ENCODE measurements at regions not wholly inside any gene's neighbourhood (a gene's known extent, or its start where the extent isn't known, plus 50 kb on each side); places are given as distances from the start of the nearest gene placed in this dataset.

GRCh38 chr15:62617741-62618140, 424.8 kb upstream of the TPM1 start:
- no peaks in the 10 kb centered on the region for H3K36me3 ChIP-seq (ENCODE audit: control insufficient read depth in 2 of 2, insufficient read depth in 2 of 2, low read length in 2 of 2)
- H3K27ac ChIP-seq (ENCODE audit: low read depth in 2 of 2, low read length in 2 of 2), result no peak overlapping the region
- no peak overlapping the region for H3K4me3 ChIP-seq (ENCODE audit: low read length in 2 of 2)

GRCh38 chr15:62618432-62618831, 424.1 kb upstream of the TPM1 start:
- Histone ChIP-seq H3K4me1 (ENCODE audit: control insufficient read depth in 2 of 2, insufficient read depth in 2 of 2, low read length in 2 of 2) (no peaks in the 10 kb centered on the region), H3K27ac (ENCODE audit: low read depth in 2 of 2, low read length in 2 of 2) (no peak overlapping the region), H3K9me3 (ENCODE audit: control insufficient read depth in 2 of 2, low read length in 2 of 2) (no peaks in the 10 kb centered on the region), H3K4me3 (ENCODE audit: low read length in 2 of 2) (no peak overlapping the region), H3K27me3 (ENCODE audit: control insufficient read depth in 2 of 2, insufficient read depth in 2 of 2, low read length in 2 of 2) (no peaks in the 10 kb centered on the region), H3K9ac (ENCODE audit: low read depth in 1 of 2, low read length in 2 of 2) (no peak overlapping the region), H3K36me3 (ENCODE audit: control insufficient read depth in 2 of 2, insufficient read depth in 2 of 2, low read length in 2 of 2) (no peaks in the 10 kb centered on the region)

More at GRCh38 chr15:62617741-62618140, 424.8 kb upstream of the TPM1 start:
- H3K9ac ChIP-seq (ENCODE audit: low read depth in 1 of 2, low read length in 2 of 2), result no peak overlapping the region
- no peaks in the 10 kb centered on the region for H3K27me3 ChIP-seq (ENCODE audit: control insufficient read depth in 2 of 2, insufficient read depth in 2 of 2, low read length in 2 of 2)
- H3K9me3 ChIP-seq (ENCODE audit: control insufficient read depth in 2 of 2, low read length in 2 of 2), result no peaks in the 10 kb centered on the region
- no peaks in the 10 kb centered on the region for H3K4me1 ChIP-seq (ENCODE audit: control insufficient read depth in 2 of 2, insufficient read depth in 2 of 2, low read length in 2 of 2)

- no peaks in the 10 kb centered on the region for H3K36me3 ChIP-seq (ENCODE audit: control insufficient read depth in 2 of 2, insufficient read depth in 2 of 2, low read length in 2 of 2)
Observed at GRCh38 chr15:62618846-62619504, 423.6 kb upstream of the TPM1 start.

GRCh38 chr15:62619526-62619925, 423.0 kb upstream of the TPM1 start:
- Histone ChIP-seq H3K4me1 (ENCODE audit: control insufficient read depth in 2 of 2, insufficient read depth in 2 of 2, low read length in 2 of 2) (no peaks in the 10 kb centered on the region), H3K27ac (ENCODE audit: low read depth in 2 of 2, low read length in 2 of 2) (no peak overlapping the region), H3K27me3 (ENCODE audit: control insufficient read depth in 2 of 2, insufficient read depth in 2 of 2, low read length in 2 of 2) (no peaks in the 10 kb centered on the region), H3K9ac (ENCODE audit: low read depth in 1 of 2, low read length in 2 of 2) (no peak overlapping the region), H3K4me3 (ENCODE audit: low read length in 2 of 2) (no peak overlapping the region), H3K36me3 (ENCODE audit: control insufficient read depth in 2 of 2, insufficient read depth in 2 of 2, low read length in 2 of 2) (no peaks in the 10 kb centered on the region), H3K9me3 (ENCODE audit: control insufficient read depth in 2 of 2, low read length in 2 of 2) (no peaks in the 10 kb centered on the region)

More at GRCh38 chr15:62618846-62619504, 423.6 kb upstream of the TPM1 start:
- Histone ChIP-seq H3K4me1 (ENCODE audit: control insufficient read depth in 2 of 2, insufficient read depth in 2 of 2, low read length in 2 of 2) (no peaks in the 10 kb centered on the region), H3K27ac (ENCODE audit: low read depth in 2 of 2, low read length in 2 of 2) (peak overlapping the region in 1 of 2 donors; percentile 8), H3K9ac (ENCODE audit: low read depth in 1 of 2, low read length in 2 of 2) (no peak overlapping the region), H3K4me3 (ENCODE audit: low read length in 2 of 2) (no peak overlapping the region), H3K27me3 (ENCODE audit: control insufficient read depth in 2 of 2, insufficient read depth in 2 of 2, low read length in 2 of 2) (no peaks in the 10 kb centered on the region), H3K9me3 (ENCODE audit: control insufficient read depth in 2 of 2, low read length in 2 of 2) (no peaks in the 10 kb centered on the region)

- H3K9me3 ChIP-seq (ENCODE audit: control insufficient read depth in 2 of 2, low read length in 2 of 2), result no peaks in the 10 kb centered on the region
- H3K36me3 ChIP-seq (ENCODE audit: control insufficient read depth in 2 of 2, insufficient read depth in 2 of 2, low read length in 2 of 2), result no peaks in the 10 kb centered on the region
- H3K4me1 ChIP-seq (ENCODE audit: control insufficient read depth in 2 of 2, insufficient read depth in 2 of 2, low read length in 2 of 2), result peaks cover 0 to 5% of the 10 kb centered on the region in 2 donors
- H3K27ac ChIP-seq (ENCODE audit: low read depth in 2 of 2, low read length in 2 of 2), result no peak overlapping the region
- no peaks in the 10 kb centered on the region for H3K27me3 ChIP-seq (ENCODE audit: control insufficient read depth in 2 of 2, insufficient read depth in 2 of 2, low read length in 2 of 2)
- no peak overlapping the region for H3K4me3 ChIP-seq (ENCODE audit: low read length in 2 of 2)
- no peak overlapping the region for H3K9ac ChIP-seq (ENCODE audit: low read depth in 1 of 2, low read length in 2 of 2)
Observed at GRCh38 chr15:62622775-62623174, 419.8 kb upstream of the TPM1 start.

- Histone ChIP-seq H3K27me3 (ENCODE audit: control insufficient read depth in 2 of 2, insufficient read depth in 2 of 2, low read length in 2 of 2) (no peaks in the 10 kb centered on the region), H3K9me3 (ENCODE audit: control insufficient read depth in 2 of 2, low read length in 2 of 2) (no peaks in the 10 kb centered on the region), H3K27ac (ENCODE audit: low read depth in 2 of 2, low read length in 2 of 2) (peak overlapping the region in 1 of 2 donors; percentile 39), H3K4me3 (ENCODE audit: low read length in 2 of 2) (peak overlapping the region in 1 of 2 donors; percentile 4), H3K9ac (ENCODE audit: low read depth in 1 of 2, low read length in 2 of 2) (no peak overlapping the region), H3K36me3 (ENCODE audit: control insufficient read depth in 2 of 2, insufficient read depth in 2 of 2, low read length in 2 of 2) (no peaks in the 10 kb centered on the region), H3K4me1 (ENCODE audit: control insufficient read depth in 2 of 2, insufficient read depth in 2 of 2, low read length in 2 of 2) (peaks cover 0 to 5% of the 10 kb centered on the region in 2 donors)
Observed at GRCh38 chr15:62624547-62625378, 417.8 kb upstream of the TPM1 start.

GRCh38 chr15:62625429-62626033, 417.0 kb upstream of the TPM1 start:
- no peaks in the 10 kb centered on the region for H3K27me3 ChIP-seq (ENCODE audit: control insufficient read depth in 2 of 2, insufficient read depth in 2 of 2, low read length in 2 of 2)
- H3K4me1 ChIP-seq (ENCODE audit: control insufficient read depth in 2 of 2, insufficient read depth in 2 of 2, low read length in 2 of 2), result peaks cover 0 to 5% of the 10 kb centered on the region in 2 donors
- no peak overlapping the region for H3K27ac ChIP-seq (ENCODE audit: low read depth in 2 of 2, low read length in 2 of 2)
- H3K36me3 ChIP-seq (ENCODE audit: control insufficient read depth in 2 of 2, insufficient read depth in 2 of 2, low read length in 2 of 2), result no peaks in the 10 kb centered on the region
- no peak overlapping the region for H3K9ac ChIP-seq (ENCODE audit: low read depth in 1 of 2, low read length in 2 of 2)
- H3K9me3 ChIP-seq (ENCODE audit: control insufficient read depth in 2 of 2, low read length in 2 of 2), result no peaks in the 10 kb centered on the region
- no peak overlapping the region for H3K4me3 ChIP-seq (ENCODE audit: low read length in 2 of 2)

- Histone ChIP-seq H3K36me3 (ENCODE audit: control insufficient read depth in 2 of 2, insufficient read depth in 2 of 2, low read length in 2 of 2) (no peaks in the 10 kb centered on the region), H3K4me3 (ENCODE audit: low read length in 2 of 2) (no peak overlapping the region), H3K27me3 (ENCODE audit: control insufficient read depth in 2 of 2, insufficient read depth in 2 of 2, low read length in 2 of 2) (no peaks in the 10 kb centered on the region), H3K27ac (ENCODE audit: low read depth in 2 of 2, low read length in 2 of 2) (no peak overlapping the region), H3K9ac (ENCODE audit: low read depth in 1 of 2, low read length in 2 of 2) (no peak overlapping the region), H3K9me3 (ENCODE audit: control insufficient read depth in 2 of 2, low read length in 2 of 2) (no peaks in the 10 kb centered on the region), H3K4me1 (ENCODE audit: control insufficient read depth in 2 of 2, insufficient read depth in 2 of 2, low read length in 2 of 2) (peaks cover 0 to 5% of the 10 kb centered on the region in 2 donors)
Observed at GRCh38 chr15:62626903-62627302, 415.6 kb upstream of the TPM1 start.

GRCh38 chr15:62631076-62631724, 411.3 kb upstream of the TPM1 start:
- no peaks in the 10 kb centered on the region for H3K9me3 ChIP-seq (ENCODE audit: control insufficient read depth in 2 of 2, low read length in 2 of 2)
- H3K27me3 ChIP-seq (ENCODE audit: control insufficient read depth in 2 of 2, insufficient read depth in 2 of 2, low read length in 2 of 2), result no peaks in the 10 kb centered on the region
- H3K27ac ChIP-seq (ENCODE audit: low read depth in 2 of 2, low read length in 2 of 2), result no peak overlapping the region
- H3K4me1 ChIP-seq (ENCODE audit: control insufficient read depth in 2 of 2, insufficient read depth in 2 of 2, low read length in 2 of 2), result no peaks in the 10 kb centered on the region
- H3K9ac ChIP-seq (ENCODE audit: low read depth in 1 of 2, low read length in 2 of 2), result no peak overlapping the region
- no peak overlapping the region for H3K4me3 ChIP-seq (ENCODE audit: low read length in 2 of 2)
- no peaks in the 10 kb centered on the region for H3K36me3 ChIP-seq (ENCODE audit: control insufficient read depth in 2 of 2, insufficient read depth in 2 of 2, low read length in 2 of 2)
